Fibroblast of skin of right quadriceps (primary cell): ENCODE measurements at regions not wholly inside any gene's neighbourhood (a gene's known extent, or its start where the extent isn't known, plus 50 kb on each side); places are given as distances from the start of the nearest gene placed in this dataset.

Experiments used
- DNase-seq: peaks from one replicate; pipeline ENCODE4 v3.0.0-alpha.2; 2013

DNA sequence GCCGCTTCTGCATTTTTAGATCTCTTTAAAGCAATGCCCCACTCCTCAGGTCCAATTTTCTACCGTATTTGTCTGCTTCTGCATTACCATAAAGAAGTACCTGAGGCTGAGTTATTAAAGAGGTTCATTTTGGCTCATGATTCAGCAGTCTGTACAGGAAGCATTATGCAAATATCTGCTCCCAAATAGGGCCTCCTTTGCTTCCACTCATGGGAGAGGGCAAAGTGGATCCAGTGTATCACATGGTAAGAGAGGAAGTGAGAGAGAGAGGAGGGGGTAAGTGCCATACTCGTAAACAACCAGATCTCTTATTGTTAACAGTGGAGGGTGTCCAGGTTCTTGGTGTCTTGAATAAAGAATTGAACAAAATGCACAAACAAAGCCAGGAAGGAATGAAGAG, 316.1 kb upstream of the SEL1L start:
- DNase-seq: no peak

DNA sequence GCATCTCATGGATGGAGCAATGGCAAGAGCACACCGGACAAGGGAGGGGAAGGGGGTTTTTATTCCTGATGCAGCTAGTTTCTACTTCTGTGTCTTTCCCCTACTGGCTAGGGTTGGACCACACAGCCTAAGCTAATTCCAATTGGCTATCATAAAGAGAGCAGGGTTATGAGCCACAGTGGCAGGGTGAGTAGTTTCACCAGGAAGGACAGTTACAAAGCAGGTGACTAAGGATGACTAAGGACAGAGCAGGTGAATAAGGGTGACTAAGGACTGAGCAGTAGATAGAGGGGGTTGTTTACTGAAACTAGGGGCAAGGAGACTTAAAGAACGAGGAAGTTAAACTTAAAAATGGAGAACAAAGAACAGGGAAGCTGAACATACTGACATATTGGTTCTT, 321.4 kb upstream of the SEL1L start:
- no peak for DNase-seq

DNA sequence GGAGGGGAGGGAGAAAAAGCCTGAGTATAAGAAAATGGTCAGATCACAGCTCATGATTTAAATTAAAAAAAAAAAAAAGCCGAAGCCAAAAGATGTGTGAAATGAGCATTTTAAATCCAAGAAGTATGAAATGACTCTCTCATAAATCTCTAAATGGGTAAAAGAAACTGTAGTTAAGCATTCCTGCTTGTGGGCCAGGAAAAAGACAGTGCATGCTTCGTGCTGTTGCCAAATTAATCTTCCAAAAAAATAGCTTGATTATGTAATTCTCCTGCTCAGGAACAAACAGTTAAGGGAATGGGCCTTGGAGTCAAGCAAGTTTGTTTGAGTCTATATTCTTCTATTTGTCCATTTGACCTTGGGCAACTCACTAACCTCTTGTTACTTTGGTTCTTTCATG, 325.4 kb upstream of the SEL1L start:
- no peak for DNase-seq

DNA sequence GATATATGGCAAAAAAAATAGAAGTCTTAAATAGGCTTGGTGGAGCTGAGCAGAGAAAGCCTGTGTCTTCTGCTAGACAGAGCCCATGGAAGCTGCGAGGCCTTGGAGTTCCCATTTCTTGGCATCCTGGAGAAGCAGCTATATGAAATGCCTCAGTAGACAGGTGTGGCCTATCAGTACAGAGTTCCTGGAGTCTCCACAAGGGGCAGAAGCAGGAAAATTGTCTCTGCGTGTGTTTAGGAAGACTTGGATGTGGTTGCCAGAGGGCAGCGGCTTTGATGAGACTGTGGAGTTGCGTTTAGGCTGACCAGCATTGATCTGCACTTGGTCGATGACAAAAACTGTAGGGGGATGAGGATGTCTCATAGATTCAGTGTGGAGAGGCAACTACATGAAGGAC, 334.5 kb upstream of the SEL1L start:
- DNase-seq: no peak

DNA sequence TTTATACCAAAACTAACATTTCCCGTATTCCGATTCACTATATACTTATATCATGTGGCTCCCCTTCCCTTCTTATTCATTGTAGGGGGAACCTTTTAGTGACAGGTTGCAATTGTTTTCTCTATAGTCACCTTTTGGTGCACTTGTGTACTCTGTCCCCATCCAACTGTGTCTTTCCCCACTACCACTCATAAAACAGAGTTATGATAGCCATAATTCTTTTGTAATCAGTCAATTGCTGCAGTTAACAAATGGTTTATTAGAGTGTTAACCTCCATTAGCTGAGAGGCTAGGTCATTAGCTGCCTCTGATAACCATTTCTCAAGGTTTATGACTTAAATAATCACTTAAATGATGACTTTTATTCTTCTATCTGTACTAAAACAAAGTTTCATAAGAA, 338.1 kb upstream of the SEL1L start:
- no peak for DNase-seq

DNA sequence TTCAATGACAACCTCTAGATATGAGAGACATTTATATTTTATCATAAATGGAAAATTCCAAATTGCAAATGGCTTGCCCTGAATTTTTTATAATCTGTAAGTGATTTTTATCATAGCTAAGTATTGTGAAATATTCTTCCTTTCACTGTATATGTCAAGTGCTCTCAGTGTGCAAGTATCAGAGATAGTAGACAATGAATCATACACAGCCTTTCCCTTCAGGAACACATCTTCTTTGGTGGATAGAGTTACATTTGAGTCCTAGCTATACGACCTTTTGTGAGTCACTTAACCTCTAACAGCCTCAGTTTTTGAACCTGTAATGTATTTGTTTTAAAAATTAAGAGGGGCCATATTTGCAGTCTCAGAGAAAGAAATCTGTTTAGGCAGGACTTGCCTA, 350.7 kb upstream of the SEL1L start:
- DNase-seq: no peak

DNA sequence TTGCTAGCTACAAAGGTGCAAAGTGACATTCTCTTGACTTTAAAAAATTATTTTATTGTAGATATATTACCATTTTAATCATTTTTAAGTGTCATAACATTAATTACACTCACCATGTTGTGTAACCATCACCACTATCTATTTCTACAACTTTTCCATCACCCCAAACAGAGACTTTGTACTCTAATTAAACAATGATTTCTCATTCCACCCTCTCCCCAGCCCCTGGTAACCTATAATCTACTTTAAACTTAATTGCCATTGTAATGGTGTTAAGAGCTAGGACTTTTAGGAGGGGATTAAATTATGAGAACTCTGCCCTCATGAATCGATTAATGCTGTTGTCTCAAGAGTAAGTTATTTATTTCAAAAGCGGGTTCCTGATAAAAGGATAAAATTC, 352.9 kb upstream of the SEL1L start:
- DNase-seq: no peak

DNA sequence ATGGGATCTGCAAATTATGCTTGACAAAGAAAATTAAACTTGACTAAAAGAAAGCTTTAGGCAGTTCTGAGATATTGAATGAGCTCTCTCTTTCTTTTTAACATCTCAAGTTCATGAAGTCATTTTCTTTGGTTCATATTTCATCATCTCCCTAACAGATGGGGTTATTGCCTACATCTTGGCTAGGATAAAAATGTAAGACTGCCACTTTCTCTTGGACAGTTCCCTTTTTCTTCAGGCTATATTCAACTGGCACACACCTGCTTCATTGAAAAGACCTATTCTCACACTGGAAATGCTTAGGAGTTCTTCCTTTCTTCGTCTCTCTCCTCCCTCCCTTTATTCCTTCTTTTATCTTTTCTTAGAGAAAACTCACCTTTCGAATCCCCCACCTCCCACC, 355.9 kb upstream of the SEL1L start:
- no peak for DNase-seq

DNA sequence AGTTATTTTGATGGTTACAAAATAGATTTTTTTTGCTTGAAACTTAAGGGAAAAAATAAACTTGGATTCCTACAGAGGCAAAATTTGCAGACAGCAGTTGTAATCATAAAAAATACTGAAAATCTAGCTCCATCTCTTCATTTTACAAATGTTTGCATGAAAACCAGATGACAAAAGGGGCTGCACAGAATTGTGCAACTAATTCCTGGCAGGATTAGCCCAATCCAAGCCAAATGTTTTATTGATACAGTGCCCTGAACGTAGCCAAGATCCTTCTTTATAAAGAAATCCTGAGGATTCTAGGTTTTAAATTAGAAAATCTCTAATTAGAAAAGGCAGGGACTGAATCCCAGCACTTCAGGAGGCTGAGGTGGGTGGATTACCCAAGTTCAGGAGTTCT, 356.4 kb upstream of the SEL1L start:
- no peak for DNase-seq

DNA sequence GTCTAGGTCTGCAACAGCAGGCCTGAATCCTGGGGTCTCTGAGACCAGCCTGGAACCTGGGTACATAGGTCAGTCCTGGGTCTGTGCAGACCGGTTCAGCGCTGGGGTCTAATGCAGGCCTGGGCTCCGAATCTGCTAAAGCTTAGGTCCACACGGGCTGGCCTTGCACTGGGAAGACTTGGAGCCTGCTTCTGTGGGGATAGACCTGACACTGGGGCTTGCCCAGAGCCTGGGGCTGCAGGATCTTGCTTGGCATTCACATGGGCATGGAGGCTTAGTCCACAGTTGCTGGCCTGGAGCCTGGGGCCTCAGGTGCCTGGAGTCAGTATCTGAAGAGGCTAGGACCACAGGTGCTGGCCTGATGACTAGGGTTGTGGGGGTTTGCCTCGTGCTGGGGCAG, 369.8 kb upstream of the SEL1L start:
- DNase-seq: no peak

DNA sequence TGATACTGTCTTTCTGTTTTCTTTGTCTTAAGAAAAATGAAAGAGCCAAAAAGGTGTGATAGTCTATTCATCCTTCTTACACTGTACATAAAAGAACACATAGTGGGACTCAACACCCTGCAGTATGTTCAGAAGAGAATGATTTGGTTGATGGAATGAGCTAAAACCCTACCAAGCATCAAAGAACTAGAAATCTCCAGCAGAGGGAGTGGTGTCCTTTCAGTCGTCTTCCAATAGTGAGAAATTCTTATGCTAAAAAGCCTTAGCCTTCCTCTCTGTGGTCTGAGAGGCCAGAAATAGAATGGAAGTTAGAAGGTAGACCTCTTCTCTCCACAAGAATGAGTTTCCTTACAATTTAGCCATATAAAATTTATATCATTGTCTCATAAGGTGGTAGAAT, 393.4 kb upstream of the SEL1L start:
- DNase-seq: no peak

DNA sequence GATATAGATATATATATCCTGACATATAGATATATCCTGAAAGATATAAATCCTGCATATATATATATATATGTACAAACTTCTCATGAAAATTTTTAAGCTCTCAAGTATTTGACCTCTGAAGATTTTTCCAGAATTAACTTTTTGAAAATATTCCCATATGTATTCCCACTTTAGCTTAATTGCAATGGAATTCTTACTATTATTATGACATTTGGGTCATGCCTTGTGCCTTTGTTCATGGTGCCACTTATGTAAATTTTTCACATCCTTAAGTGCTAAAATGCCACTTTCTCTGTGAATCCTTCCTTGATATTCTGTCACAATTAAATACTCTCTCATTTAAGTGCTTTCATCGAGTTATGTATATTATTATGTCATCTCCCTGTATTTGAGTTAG, 398.2 kb upstream of the SEL1L start:
- DNase-seq: no peak

DNA sequence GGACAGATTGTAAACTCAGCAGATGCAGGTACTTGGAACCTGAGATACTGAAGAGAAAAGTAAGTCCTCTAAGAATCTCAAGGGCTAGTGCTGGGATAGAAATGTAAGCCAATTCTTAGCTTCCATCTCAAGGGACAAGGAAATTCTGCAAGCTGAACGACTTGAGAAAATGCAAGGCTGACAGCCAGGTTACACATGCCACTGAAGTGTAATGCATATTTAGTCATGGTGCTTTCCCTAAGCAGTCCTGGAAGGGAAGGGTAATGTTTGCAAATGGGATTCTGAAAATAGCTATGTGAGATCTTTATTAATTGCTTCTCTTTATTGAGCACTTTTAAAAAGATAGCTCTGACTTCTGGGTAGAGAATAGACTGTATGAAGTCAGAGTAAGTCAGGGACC, 402.7 kb upstream of the SEL1L start:
- DNase-seq: no peak

DNA sequence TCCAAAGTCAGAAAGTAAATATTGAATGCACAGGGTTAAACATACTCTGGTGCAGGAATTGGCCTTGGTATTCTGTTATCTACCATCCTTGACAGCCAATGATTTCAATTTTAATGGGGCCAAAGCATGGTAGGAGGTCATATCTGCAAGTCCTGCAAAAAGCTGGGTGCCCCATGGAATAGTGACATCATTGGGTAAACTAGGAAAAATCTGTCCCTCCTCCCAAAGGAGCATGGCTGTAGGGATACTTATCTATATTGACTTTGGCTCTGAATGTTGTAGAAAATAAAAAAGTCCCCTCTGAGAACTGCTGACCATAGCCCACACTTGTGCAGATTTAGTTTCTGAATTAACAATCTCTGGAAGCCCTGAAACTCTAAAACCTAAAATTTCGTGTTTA, 403.2 kb upstream of the SEL1L start:
- DNase-seq: no peak

DNA sequence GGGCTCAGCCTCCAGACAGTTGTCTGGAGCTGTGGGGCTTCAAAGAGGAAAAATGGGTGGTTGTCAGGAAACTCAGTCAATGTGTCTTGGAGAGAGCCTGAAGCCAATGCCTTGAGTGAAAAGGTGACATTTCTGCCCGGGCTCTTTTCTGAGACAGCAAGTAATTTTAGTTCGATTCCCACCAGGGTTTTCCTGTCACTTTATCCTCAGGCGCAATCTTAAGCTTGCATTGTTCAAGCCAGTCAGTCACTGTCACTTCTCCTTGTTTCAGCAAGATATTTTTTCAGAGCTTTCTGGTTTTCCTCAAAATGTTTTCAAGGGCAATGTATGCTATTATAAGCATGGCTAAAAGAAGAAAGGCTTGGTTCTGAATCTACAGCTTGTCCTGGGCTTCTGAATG, 404.7 kb upstream of the SEL1L start:
- DNase-seq: no peak

DNA sequence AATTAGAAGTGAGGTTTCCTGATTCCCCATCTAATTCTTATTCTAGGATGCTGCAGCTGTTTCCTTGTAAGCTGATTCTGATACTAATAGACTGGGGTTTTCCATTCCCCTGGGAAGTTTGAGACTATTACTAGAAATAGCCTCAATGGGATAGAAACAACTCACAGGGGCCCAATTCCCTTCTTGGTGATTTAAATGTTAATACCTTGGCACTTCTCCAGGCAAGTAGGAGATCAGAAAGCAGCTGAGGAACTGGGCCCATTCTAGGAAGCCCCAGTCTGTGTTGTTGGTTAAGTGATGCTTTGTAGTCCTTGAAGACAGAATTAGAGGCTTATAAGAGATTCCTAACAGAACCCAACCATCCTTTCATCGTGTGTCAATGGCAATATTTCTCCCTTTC, 407.0 kb upstream of the SEL1L start:
- DNase-seq: no peak

DNA sequence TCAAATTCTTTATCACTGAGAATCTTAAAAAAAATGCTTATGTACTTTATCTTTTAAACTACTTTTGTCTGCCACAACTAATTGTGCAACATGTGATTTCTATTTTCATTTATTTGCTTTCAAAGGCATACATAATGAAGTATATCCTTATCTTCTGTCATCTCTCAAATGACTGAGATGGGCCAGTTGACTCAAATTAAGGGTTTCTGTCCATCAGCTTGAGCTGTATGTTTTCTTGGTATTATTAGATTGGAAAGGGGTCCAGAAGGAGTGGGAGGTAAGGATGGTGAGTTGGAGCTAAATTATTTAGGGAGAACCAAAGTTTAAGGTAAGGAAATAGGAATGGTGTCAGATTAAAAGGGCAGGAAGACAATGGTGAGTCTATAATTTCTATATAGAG, 408.4 kb upstream of the SEL1L start:
- DNase-seq: no peak

DNA sequence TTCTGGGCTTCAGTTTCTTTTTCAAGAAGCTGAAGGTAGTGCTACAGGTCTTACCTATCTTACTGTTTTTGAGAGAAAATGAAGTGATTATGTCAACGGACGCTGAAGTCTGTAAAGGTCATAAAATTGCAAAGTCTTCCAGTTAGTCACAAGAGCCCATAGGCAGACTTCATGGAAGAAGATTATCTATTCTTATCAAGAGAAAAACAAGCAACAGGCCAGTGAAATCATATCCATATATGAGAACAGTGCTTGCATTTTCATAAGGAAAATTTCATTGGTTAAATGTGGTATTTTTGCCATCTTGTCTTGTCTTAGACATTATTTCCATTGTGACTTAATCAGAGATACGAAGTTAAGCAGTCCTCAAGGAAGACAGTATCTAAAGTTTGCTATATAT, 412.7 kb upstream of the SEL1L start:
- no peak for DNase-seq

DNA sequence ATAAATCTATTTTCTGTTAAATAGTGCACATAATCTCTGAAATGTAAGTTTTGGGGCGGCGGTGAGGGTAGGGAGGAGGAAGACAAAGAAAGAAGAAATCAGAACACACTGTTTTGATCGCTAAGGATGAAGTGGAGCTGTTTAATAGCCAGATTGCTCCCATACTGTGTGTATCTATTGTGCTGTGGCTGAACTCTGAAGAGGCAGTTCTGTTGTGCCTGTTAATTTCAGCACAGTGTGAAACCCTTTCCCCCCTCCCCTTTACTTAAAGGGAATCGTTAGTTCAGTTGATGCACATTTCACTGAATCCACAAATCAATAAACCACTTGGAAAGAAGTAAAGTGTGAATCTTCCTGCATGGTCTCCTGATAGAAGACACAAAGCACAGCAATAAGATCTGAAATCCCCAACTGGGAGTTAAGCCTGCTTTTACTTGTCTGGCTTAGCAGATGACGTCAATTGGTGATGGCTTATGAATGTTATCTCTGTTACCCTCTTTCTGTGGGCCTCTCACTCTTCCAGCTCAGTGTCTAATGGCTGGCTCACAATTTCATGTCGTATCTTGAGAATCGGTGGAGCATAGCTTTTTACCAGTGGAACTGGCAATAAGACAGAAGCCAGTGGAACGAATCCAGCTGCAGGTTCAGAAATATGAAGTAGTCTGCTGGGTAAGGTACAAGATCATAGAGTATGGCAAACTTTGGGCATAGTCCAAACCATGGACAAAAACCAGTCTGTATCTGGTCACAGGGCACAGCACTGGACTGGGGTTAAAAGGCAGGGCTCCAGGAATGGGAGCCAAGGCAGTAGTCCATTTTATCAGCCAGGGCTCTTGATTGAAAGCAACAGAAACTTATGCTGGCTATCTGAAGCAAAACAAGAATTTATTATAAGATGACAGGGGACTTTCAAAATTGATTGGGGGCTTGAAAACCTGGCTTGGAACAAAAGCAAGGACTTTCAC, 413.5 kb upstream of the SEL1L start:
- DNase-seq: no peak

DNA sequence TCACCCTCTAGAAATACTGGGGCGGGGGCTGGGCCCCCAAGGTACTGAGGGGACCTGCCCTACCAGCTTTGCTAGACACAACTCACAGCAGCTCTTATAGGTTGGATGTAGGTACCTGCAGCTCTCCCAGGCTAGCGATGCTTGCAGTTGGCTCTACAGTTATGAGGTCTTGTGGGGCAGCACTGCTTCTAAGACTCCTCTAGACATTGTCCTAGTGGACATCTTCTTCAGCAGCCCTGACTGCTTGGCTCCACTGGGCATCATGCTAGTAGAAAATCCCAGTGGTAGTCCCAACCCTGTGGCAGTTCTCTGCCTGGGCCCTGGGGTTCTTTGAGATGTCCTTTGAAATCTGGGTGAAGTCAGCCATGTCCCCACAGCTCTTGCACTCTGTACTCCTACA, 419.3 kb upstream of the SEL1L start:
- no peak for DNase-seq

DNA sequence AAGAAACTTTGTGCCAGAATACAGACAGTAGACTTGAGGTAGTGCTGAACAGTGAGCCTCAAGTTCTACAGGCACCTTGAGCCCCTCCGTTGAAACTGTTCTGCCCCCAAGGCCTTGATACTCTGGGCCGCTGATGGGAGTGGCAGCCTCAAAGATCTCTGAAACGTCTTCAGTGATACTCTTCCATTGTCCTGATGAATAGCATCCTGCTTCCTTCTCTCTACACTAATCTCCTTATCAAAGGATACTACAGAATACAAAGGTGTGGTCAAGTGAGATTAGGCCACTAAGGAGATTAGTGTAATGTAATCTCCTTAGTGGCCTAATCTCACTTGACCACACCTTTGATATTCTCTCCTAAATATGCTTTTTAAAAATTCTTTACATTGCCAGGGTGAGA, 419.8 kb upstream of the SEL1L start:
- DNase-seq: no peak

DNA sequence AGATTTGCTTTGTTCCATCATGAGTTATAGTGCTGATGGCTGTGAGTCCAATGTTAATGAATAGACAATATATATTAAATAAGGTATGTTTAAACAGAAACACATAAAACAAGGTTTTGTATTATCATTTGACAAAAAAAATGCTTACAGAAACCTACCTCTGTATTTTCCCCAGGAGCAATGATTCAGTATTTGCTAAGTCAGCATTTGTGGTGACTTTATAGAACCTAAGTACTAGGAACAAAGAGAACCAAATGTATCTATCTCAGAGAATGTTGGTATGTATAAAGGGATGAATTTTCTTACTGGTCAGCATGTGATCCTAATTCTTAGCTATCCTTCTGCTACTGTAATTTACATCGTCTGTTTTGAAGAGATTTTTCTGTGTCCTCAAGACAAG, 421.5 kb upstream of the SEL1L start:
- no peak for DNase-seq

DNA sequence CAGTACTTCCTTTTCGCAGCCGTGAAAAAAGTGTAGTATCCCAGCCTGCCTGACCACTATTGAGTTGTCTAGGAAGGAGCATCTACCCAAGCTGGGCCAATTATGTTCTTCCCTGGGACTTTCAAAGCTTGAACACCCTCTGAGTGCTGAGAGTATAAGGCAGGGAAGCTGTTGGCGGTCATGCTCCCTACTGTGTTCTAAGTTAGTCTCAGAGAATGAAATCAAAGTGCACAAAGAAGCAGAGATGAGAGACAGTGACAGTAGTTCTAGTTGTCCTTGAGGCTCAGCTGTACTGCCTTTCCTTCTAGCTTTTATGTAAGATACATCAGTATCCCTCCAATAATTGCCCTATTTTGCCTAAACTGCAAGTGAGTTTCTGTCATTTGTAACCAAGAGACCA, 427.1 kb upstream of the SEL1L start:
- no peak for DNase-seq

DNA sequence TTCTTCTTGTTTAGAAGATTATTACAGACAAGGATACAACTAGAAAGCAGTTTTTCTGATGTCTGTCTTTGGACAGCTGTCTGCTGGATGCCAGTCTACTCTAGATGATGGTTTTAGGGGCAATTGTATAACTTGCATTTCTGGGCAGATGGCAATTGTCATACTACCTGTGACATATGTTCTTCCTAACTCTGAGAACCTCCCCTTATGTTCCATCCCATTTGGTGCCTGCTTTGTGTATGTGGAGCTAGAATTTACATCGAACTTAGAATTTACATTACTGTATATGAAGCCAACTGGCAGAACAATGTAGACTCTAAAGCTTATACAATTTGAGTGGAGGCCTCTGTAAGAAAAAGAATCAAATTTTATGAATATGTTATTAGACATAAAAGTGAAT, 430.2 kb upstream of the SEL1L start:
- DNase-seq: no peak

DNA sequence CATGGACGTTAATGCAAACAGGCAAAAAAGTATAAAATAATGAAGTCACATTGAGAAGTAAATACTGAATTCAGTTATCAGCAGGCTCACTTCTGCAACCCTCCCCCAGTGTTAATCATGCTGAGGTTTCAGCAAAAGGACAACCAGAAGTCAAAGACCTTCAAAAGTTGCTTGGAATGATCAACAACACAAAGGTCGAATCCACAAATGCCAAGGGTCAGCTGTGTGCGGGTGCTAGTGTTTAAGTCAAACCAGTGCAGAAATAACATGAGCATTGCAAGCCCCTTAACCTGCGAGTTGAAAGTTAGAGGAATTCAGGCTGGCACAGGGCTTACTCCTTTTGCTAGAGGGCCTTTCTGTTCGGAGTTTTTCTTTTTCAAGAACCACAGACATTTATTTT, 436.7 kb upstream of the SEL1L start:
- DNase-seq: no peak
